ENCODE measurements at regions not wholly inside any gene's neighbourhood (a gene's known extent, or its start where the extent isn't known, plus 50 kb on each side); places are given as distances from the start of the nearest gene placed in this dataset.

- no peak for DNase-seq (ENCODE audit: extremely low read depth, low read depth, low spot score)
These were observed 126.5 kb upstream of the CDH18 start for GRCh38 chr5:20114526-20114925.

DNA sequence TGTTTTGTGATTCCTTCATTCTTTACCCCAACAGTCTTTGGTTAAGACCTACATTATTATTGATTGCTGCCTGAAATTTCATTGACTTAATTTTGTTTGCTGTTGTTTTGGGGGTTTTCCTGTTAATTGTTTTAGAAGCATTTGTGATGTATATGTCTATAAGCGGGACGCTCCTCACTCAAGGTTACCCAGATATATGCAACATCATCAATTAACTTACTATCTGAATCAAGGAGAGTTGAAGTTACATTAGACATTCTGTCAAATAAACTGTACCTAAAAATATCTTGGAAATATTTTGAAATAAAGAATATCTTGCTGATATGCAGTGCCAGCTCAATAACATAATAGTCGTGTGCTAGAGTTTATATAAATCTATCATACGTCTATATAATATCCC lies 125.9 kb upstream of the CDH18 start:
- DNase-seq (ENCODE audit: extremely low read depth, low read depth, low spot score), result no peak

DNA sequence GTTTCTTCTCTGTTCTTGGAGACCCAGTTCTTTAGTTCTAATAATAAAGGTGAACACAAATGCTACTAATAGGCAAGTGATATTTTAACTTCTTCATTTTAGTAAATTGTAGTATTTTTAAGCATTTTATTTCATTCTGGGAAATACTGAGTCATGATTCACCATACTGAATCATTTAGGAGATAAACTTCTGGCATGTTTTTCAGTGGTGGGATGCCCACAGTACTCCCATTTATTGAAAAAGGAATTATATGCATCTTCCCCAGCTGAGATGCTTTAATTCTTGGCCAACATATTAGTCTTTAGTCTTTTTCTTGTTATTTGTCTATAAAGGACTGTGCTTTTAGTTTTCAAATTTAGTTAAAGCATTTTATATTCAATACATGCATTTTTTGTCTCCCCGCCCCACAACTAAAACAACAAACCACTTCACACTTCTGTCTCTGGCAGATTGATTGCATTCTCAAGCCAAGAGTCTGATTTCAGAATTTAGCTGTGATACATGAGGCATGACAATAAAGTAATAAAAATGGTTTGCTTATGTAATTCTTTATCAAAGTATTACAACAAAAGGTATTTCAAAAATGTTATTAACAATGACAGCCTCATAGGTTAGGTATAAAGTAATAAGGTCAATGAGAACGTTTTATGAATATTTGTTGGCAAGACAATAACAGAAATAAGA lies 125.2 kb upstream of the CDH18 start:
- no peak for DNase-seq (ENCODE audit: extremely low read depth, low read depth, low spot score)

DNA sequence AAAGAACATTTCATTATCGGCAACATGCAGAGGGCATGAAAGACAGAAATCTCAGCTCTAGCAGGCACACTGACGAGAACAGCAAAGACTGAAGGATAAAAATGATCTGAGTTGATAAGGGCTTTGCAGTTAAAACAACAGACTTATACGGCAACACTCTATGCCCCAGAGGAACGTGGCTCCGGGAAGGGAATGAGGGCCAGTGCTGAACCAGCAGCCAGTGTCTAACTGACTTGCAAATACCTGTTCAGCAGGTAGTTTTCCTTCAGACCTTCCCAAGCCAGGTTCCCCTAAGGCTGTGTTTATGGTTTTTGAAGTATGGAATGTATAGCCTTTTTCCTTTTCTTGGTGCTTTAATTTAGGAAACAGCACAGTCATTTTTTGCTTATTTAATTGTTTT lies 121.3 kb upstream of the CDH18 start:
- DNase-seq (ENCODE audit: extremely low read depth, low read depth, low spot score), result no peak

GRCh38 chr5:20105915-20106314 lies 117.9 kb upstream of the CDH18 start:
- no peak for DNase-seq (ENCODE audit: extremely low read depth, low read depth, low spot score)

GRCh38 chr5:20102293-20102692 lies 114.3 kb upstream of the CDH18 start:
- DNase-seq (ENCODE audit: extremely low read depth, low read depth, low spot score), result no peak

DNA sequence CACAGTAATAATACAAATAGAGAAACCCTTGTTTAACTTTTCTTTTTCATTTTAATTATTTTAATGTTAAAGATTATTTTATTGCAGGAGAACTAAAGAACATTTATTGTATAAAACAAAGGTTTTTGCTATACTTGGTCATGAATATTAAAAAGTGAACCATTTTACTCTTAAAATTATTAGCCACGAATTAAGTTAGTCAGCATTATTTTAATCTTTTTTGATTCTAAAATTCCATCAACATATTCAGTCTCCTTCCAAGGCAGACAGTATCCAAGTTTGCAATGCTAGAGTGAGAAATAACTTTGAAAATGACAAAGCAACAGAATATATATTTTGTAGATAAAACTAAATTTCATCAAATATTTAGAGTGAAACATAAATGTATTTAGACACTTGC lies 110.7 kb upstream of the CDH18 start:
- no peak for DNase-seq (ENCODE audit: extremely low read depth, low read depth, low spot score)

- DNase-seq (ENCODE audit: extremely low read depth, low read depth, low spot score), result no peak
These were observed 100.4 kb upstream of the CDH18 start for GRCh38 chr5:20088361-20088760.

GRCh38 chr5:20087299-20087698 lies 99.3 kb upstream of the CDH18 start:
- DNase-seq (ENCODE audit: extremely low read depth, low read depth, low spot score), result no peak

DNA sequence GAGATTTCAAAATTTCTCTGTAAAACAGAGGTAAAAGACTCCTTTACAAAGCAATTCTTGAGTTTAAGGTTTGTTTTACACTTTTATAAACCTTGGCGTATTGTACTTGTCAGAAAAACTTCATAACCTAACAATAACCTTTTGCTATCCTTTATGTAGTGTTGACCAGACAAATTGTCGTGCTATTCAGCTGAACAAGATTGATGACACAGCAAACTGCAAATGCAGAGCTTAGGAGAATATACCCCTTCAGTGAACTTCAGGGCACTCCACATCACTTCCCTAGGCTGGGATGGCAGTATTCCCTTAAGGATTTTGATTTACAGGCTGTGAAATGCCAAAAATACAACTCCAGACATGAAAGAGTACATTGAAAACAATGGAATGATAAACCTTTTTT lies 89.2 kb upstream of the CDH18 start:
- no peak for DNase-seq (ENCODE audit: extremely low read depth, low read depth, low spot score)

DNA sequence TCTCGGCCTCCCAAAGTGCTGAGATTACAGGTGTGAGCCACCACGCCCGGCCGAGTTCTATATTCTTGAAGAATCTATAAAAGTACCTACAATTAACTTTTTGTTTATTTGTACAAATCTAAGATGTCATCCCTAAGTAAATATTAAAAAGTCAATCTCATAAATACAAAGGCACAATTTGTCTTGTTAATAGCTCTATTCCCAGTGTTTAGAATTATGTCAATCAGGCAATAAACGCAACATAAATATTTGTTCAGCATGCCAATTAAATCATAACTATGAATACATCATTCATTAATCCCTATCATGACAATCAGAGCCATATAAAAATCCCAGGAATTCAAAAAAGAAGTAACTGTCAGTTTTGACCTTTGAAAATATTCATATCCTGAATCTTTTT lies 68.9 kb upstream of the CDH18 start:
- no peak for DNase-seq (ENCODE audit: extremely low read depth, low read depth, low spot score)

DNA sequence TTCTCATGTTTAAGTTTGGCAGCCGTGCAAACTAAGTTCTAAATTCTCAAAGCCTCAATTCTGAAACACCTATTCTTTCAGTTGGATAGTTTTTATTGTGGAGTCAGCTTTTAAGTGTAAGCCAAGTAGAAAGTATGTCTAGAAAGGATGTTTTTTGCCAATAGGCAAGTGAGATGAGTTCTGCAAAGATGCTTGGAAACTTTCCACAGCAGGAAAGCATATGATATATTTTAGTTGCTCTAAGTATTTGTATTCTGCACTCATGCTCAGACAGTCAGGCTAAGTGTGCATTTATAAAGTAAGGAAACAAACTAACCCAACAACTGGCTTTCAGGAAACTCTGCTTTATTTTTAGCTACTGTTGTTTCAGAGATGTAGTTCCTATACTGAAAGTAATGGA lies 67.3 kb upstream of the CDH18 start:
- no peak for DNase-seq (ENCODE audit: extremely low read depth, low read depth, low spot score)

GRCh38 chr5:20050262-20050661 lies 62.3 kb upstream of the CDH18 start:
- DNase-seq (ENCODE audit: extremely low read depth, low read depth, low spot score), result no peak

DNA sequence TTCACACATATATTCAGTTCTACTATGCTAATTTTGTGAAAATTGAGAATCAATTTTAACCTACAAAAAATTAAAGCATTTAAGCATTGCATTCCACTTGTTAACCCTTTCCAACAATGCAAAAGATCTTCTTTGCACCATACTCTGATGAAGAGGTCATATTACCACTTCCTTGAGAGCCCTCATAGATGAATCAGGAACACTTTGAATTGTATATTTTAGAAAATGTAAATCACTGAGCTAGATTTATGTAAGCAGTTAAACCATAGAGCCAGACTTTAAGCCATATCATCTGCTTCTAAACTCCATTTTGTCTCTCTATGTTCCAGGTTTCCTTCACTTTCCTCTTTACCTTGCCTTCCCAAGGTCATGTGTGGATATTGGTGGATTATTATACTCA lies 56.5 kb upstream of the CDH18 start:
- DNase-seq (ENCODE audit: extremely low read depth, low read depth, low spot score), result no peak

DNA sequence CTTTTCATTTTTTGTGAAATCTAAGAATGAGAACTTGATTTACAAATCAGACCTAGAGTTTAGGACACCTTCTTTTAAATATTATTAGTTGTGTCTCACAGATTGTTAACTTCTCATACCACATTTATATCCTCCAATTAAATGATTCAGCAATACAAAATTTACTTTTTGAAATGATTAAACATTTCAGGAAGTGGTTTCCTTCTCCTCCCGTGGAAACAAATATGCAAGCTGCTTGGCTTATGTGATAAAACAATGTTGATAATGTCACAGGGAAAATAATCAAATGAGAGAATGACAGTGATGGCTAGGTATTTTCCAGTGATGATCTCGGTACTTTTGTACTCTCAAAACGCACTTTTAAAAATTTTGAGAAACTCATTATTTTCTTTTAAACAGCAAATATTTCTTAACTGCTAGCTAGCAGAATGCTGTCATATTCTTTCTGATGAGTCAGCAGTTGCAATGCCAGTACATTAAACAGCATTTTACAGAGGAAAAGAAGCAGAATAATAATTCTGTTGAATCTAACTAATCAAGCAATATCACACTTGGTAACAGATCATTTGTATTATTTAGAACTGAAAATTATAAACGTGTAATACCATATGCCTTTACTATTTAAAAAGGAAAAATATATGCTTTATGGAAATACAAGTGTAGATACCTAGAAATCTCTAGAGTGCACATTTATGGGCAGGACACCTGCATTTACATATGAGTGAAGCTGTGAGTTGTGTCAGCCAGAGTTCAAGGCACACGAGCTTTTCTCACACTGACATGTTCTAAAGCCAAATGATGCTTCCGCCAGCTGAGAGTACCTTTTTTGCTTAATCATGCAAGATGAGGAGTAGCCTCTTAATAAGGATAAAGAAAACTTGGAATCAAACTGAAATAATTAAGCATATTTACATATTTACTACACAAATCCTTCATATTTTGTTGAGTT lies 53.6 kb upstream of the CDH18 start:
- no peak for DNase-seq (ENCODE audit: extremely low read depth, low read depth, low spot score)

DNA sequence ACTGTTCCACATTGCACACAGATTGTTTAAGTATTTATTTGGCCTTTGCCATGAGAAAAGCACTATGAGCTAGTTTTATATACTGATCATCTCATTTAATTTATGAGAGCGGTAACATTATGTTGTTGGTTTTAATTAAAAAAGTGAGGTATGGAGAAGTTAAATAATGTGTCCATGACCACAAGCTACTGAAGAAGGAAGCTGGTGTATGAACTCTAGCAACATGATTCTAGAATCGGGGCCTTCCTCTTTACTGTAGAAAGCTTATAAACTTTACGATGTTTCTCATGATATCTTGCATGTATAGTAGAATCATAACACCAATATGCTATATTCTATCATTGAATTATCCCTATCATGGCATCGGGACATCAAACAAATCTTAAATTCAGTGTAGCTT lies 52.9 kb upstream of the CDH18 start:
- no peak for DNase-seq (ENCODE audit: extremely low read depth, low read depth, low spot score)
